H1 (cell line): ENCODE measurements at regions not wholly inside any gene's neighbourhood (a gene's known extent, or its start where the extent isn't known, plus 50 kb on each side); places are given as distances from the start of the nearest gene placed in this dataset.

ENCODE experiments used
- CTCF ChIA-PET: fragments of 300-600 bp; sonication (Branson Sonifier 250); formaldehyde crosslinking; loops from one replicate; lab custom pipeline; 2021; ENCODE audit not compliant: partially characterized antibody; lab: Charles Lee
- POLR2A ChIA-PET: fragments of 300-600 bp; sonication (Branson Sonifier 250); formaldehyde crosslinking; loops from one replicate; lab custom pipeline; 2021; ENCODE audit warnings: inconsistent platforms; ENCODE audit not compliant: partially characterized antibody; lab: Charles Lee
- DNase-seq, 2 experiments: peaks; one replicate each; pipeline versions ENCODE4 v3.0.0 to v3.0.0-alpha.2; 2010 to 2022; ENCODE audit warnings: low spot score in 2 of 2, low read depth in 1 of 2, mixed read lengths in 1 of 2
- FAIRE-seq: peaks from 2 replicates; lab custom pipeline; 2011; peaks lifted over from hg19 to GRCh38; lab: Jason Lieb, UNC
- H2AFZ ChIP-seq: 2 replicates; pipeline ENCODE4 v1.8.1; 2012; ENCODE audit warnings: low read length, inconsistent platforms
- H2AK5ac ChIP-seq: 2 replicates; pipeline ENCODE4 v1.6.1; 2013; ENCODE audit warnings: low read depth, low read length
- H2BK120ac ChIP-seq: replicated peaks from 2 replicates; pipeline ENCODE3; 2013; ENCODE audit warnings: low read depth, low read length, inconsistent platforms
- H2BK12ac ChIP-seq: 2 replicates; pipeline ENCODE4 v1.6.1; 2013; ENCODE audit warnings: low read depth, low read length
- H2BK15ac ChIP-seq: 2 replicates; pipeline ENCODE4 v1.6.1; 2013; ENCODE audit warnings: low read length
- H2BK20ac ChIP-seq: 2 replicates; pipeline ENCODE4 v1.6.1; 2013; ENCODE audit warnings: low read length
- H2BK5ac ChIP-seq: 2 replicates; pipeline ENCODE4 v1.6.1; 2013; ENCODE audit warnings: low read depth, low read length
- H3K14ac ChIP-seq: 2 replicates; pipeline ENCODE4 v1.6.1; 2013; ENCODE audit warnings: inconsistent platforms; ENCODE audit not compliant: insufficient read length
- H3K18ac ChIP-seq: 2 replicates; pipeline ENCODE4 v1.6.1; 2013; ENCODE audit warnings: low read length; ENCODE audit errors: extremely low read depth
- H3K23ac ChIP-seq: 2 replicates; pipeline ENCODE4 v1.6.1; 2013; ENCODE audit warnings: inconsistent platforms; ENCODE audit not compliant: insufficient read length
- H3K23me2 ChIP-seq: 2 replicates; pipeline ENCODE4 v1.6.1; 2013; ENCODE audit warnings: low read depth, low read length
- H3K27ac ChIP-seq: 2 replicates; pipeline ENCODE4 v1.6.1; 2011; ENCODE audit warnings: low read depth, low read length, inconsistent platforms
- H3K27me3 ChIP-seq, 4 experiments: replicated peaks in 1 of 4; 1 replicate in 1 of 4; 2 replicates in 3 of 4; pipeline versions ENCODE4 v1.6.1 to v1.8.1; 2011 to 2013; ENCODE audit warnings: low read length in 3 of 4, mild to moderate bottlenecking in 3 of 4, inconsistent platforms in 2 of 4, mixed read lengths in 2 of 4, moderate library complexity in 1 of 4; ENCODE audit not compliant: control insufficient read depth in 3 of 4, insufficient read depth in 3 of 4; ENCODE audit errors: extremely low read depth in 1 of 4
- H3K36me3 ChIP-seq, 4 experiments: 2 replicates each; pipeline versions ENCODE4 v1.6.1 to v1.8.1; 2011 to 2013; ENCODE audit warnings: mild to moderate bottlenecking in 4 of 4, low read length in 3 of 4, moderate library complexity in 2 of 4, control low read depth in 1 of 4, inconsistent platforms in 1 of 4; ENCODE audit not compliant: insufficient read depth in 4 of 4, control insufficient read depth in 2 of 4
- H3K4ac ChIP-seq: replicated peaks from 2 replicates; pipeline ENCODE3; 2013; ENCODE audit warnings: low read length, low read depth, mixed read lengths, inconsistent platforms; ENCODE audit not compliant: insufficient read length
- H3K4me1 ChIP-seq, 4 experiments: replicated peaks in 1 of 4; 1 replicate in 1 of 4; 2 replicates in 3 of 4; pipeline versions ENCODE4 v1.6.1 to v1.8.1; 2011 to 2013; ENCODE audit warnings: low read length in 3 of 4, inconsistent platforms in 2 of 4, mixed read lengths in 1 of 4; ENCODE audit not compliant: insufficient read depth in 4 of 4, control insufficient read depth in 3 of 4
- H3K4me2 ChIP-seq, 2 experiments: 2 replicates each; pipeline versions ENCODE4 v1.6.1 to v1.8.1; 2011 to 2013; ENCODE audit warnings: low read depth in 2 of 2, low read length in 2 of 2, control low read depth in 1 of 2, inconsistent platforms in 1 of 2, mild to moderate bottlenecking in 1 of 2; ENCODE audit not compliant: insufficient read depth in 1 of 2
- H3K4me3 ChIP-seq, 4 experiments: fragments of 200-600, 300-600 bp in 1 of 4; sonication (generic), shearing (Covaris generic), sonication (Bioruptor Twin) in 1 of 4; 2 replicates each; pipeline versions ENCODE4 v1.5.1 to v1.8.1; 2011 to 2016; ENCODE audit warnings: low read length in 4 of 4, low read depth in 3 of 4, control low read depth in 2 of 4, inconsistent platforms in 2 of 4, mild to moderate bottlenecking in 2 of 4, mixed read lengths in 1 of 4, moderate library complexity in 1 of 4; ENCODE audit not compliant: insufficient read depth in 2 of 4; ENCODE audit errors: extremely low read depth in 1 of 4
- H3K56ac ChIP-seq: replicated peaks from 2 replicates; pipeline ENCODE3; 2013; ENCODE audit warnings: low read depth, mild to moderate bottlenecking, mixed read lengths, low read length, inconsistent platforms; ENCODE audit not compliant: insufficient read length
- H3K79me1 ChIP-seq: 2 replicates; pipeline ENCODE4 v1.6.1; 2013; ENCODE audit warnings: low read depth, low read length, control low read depth
- H3K79me2 ChIP-seq, 2 experiments: 2 replicates each; pipeline versions ENCODE4 v1.6.1 to v1.8.1; 2012 to 2013; ENCODE audit warnings: low read length in 2 of 2, mild to moderate bottlenecking in 2 of 2, inconsistent platforms in 1 of 2; ENCODE audit not compliant: insufficient read depth in 2 of 2, control insufficient read depth in 1 of 2
- H3K9ac ChIP-seq, 4 experiments: replicated peaks in 1 of 4; 1 replicate in 1 of 4; 2 replicates in 3 of 4; pipeline versions ENCODE4 v1.6.1 to v1.8.1; 2011 to 2013; ENCODE audit warnings: low read depth in 3 of 4, low read length in 3 of 4, control low read depth in 2 of 4, mild to moderate bottlenecking in 2 of 4, moderate library complexity in 2 of 4, inconsistent platforms in 1 of 4; ENCODE audit errors: extremely low read depth in 1 of 4
- H3K9me3 ChIP-seq, 2 experiments: 2 replicates each; pipeline versions ENCODE4 v1.6.1 to v1.8.1; 2012 to 2013; ENCODE audit warnings: mild to moderate bottlenecking in 2 of 2, moderate library complexity in 2 of 2, control low read depth in 1 of 2, inconsistent platforms in 1 of 2, low read depth in 1 of 2, low read length in 1 of 2, mixed read lengths in 1 of 2; ENCODE audit not compliant: insufficient read depth in 2 of 2
- H4K20me1 ChIP-seq, 2 experiments: replicated peaks in 1 of 2; 2 replicates each; pipeline versions ENCODE3 to v1.8.1; 2011 to 2013; ENCODE audit warnings: inconsistent platforms in 2 of 2, low read length in 2 of 2, mild to moderate bottlenecking in 1 of 2; ENCODE audit not compliant: insufficient read depth in 2 of 2, control insufficient read depth in 1 of 2
- H4K5ac ChIP-seq: 2 replicates; pipeline ENCODE4 v1.6.1; 2013; ENCODE audit warnings: low read length, low read depth, mixed read lengths, inconsistent platforms; ENCODE audit not compliant: insufficient read length
- H4K8ac ChIP-seq: 2 replicates; pipeline ENCODE4 v1.8.0; 2013; ENCODE audit warnings: mild to moderate bottlenecking, moderate library complexity, low read length, inconsistent platforms; ENCODE audit not compliant: insufficient read depth; ENCODE audit errors: extremely low read depth
- H4K91ac ChIP-seq: replicated peaks from 2 replicates; pipeline ENCODE3; 2013; ENCODE audit warnings: low read length, mixed read lengths, inconsistent platforms; ENCODE audit not compliant: insufficient read length
- ASH2L ChIP-seq: fragments of 200-600, 300-600 bp; sonication (generic); IDR thresholded peaks from one replicate; pipeline ENCODE4 v1.7.1; 2017; ENCODE audit warnings: low read length
- CTCF ChIP-seq, 3 experiments: IDR thresholded peaks; 1 replicate in 2 of 3; 2 replicates in 1 of 3; pipeline versions ENCODE4 v1.5.1 to v1.6.1; 2011; ENCODE audit warnings: low read length in 3 of 3, mild to moderate bottlenecking in 3 of 3, inconsistent platforms in 2 of 3, low read depth in 1 of 3, moderate library complexity in 1 of 3; ENCODE audit not compliant: insufficient read depth in 1 of 3; ENCODE audit errors: control extremely low read depth in 1 of 3
- EGR1 ChIP-seq: IDR thresholded peaks from 2 replicates; pipeline ENCODE4 v1.6.1; 2011; ENCODE audit warnings: low read depth, low read length, borderline replicate concordance
- EZH2 ChIP-seq: fragments of 200-600 bp; sonication (generic); IDR thresholded peaks from 2 replicates; pipeline ENCODE4 v1.7.1; 2012; ENCODE audit warnings: low read depth, mild to moderate bottlenecking, moderate library complexity, low read length, inconsistent platforms; ENCODE audit not compliant: severe bottlenecking
- GABPA ChIP-seq: IDR thresholded peaks from 2 replicates; pipeline ENCODE4 v1.6.1; 2011; ENCODE audit warnings: mild to moderate bottlenecking, low read length, moderate library complexity, borderline replicate concordance; ENCODE audit not compliant: insufficient read depth
- MAX ChIP-seq: IDR thresholded peaks from 2 replicates; pipeline ENCODE4 v1.6.1; 2012; ENCODE audit warnings: inconsistent platforms
- NRF1 ChIP-seq: IDR thresholded peaks from 2 replicates; pipeline ENCODE4 v1.6.1; 2011; ENCODE audit warnings: mild to moderate bottlenecking, low read depth, low read length, improper control_type of control experiment
- RAD21 ChIP-seq, 2 experiments: IDR thresholded peaks in 1 of 2; conservative IDR thresholded peaks in 1 of 2; 2 replicates each; pipeline ENCODE4 v1.6.1; 2011; ENCODE audit warnings: low read depth in 2 of 2, low read length in 2 of 2, improper control_type of control experiment in 1 of 2, inconsistent platforms in 1 of 2, mild to moderate bottlenecking in 1 of 2, moderate library complexity in 1 of 2
- RXRA ChIP-seq: IDR thresholded peaks from 2 replicates; pipeline ENCODE4 v1.6.1; 2011; ENCODE audit warnings: low read depth, mild to moderate bottlenecking, low read length, moderate library complexity; ENCODE audit not compliant: insufficient read depth
- SP1 ChIP-seq: IDR thresholded peaks from 2 replicates; pipeline ENCODE4 v1.6.1; 2011; ENCODE audit warnings: low read depth, low read length
- TAF1 ChIP-seq: IDR thresholded peaks from 2 replicates; pipeline ENCODE4 v1.6.1; 2011; ENCODE audit warnings: mild to moderate bottlenecking, low read depth, low read length
- WGBS, 2 experiments: shearing (Covaris generic) in 1 of 2; methylation state at CpG; one replicate each; pipeline versions ENCODE4 v1.1.6 to v1.1.7; 2013 to 2015; ENCODE audit warnings: low lambda C conversion rate in 2 of 2, mixed read lengths in 2 of 2, inconsistent platforms in 1 of 2, low coverage in 1 of 2, missing lambda C conversion rate in 1 of 2; ENCODE audit not compliant: insufficient replicate concordance in 2 of 2, insufficient coverage in 1 of 2, insufficient read length in 1 of 2; ENCODE audit errors: extremely low coverage in 1 of 2, missing lambda C conversion rate in 1 of 2; 5-methylcytosine and 5-hydroxymethylcytosine counted together

- H2BK120ac ChIP-seq = no peak overlapping the region
- H4K8ac ChIP-seq = no peak overlapping the region; the same call in 1 of the 2 replicates
- H3K9ac ChIP-seq = no peak overlapping the region
- no peak overlapping the region for H2BK15ac ChIP-seq
- peaks cover 20 to 60% (median 44%) of the 10 kb centered on the region in 4 experiments for H3K27me3 ChIP-seq
- H3K56ac ChIP-seq = no peak overlapping the region
- H2AFZ ChIP-seq = no peak overlapping the region
- peaks cover 3% of the 10 kb centered on the region; the same call in 1 of the 2 replicates for H3K23me2 ChIP-seq
- no peak overlapping the region for H2AK5ac ChIP-seq
- no peaks in the 10 kb centered on the region for H3K9me3 ChIP-seq
- DNase-seq (no peak), FAIRE-seq (no peak)
- no peak overlapping the region for H2BK5ac ChIP-seq
- no peak overlapping the region for H3K27ac ChIP-seq
- no peak overlapping the region for H3K4me3 ChIP-seq
- no peaks in the 10 kb centered on the region for H3K79me1 ChIP-seq
- no peak overlapping the region for H3K18ac ChIP-seq
- CTCF ChIA-PET = interaction anchor here (1.0 to 17.4 kb wide), 10 partner anchors 7 to 75 kb away, joined by 3 to 412 read pairs (median 36); no protein-coding TSS in a partner anchor
- no peak overlapping the region for H3K4ac ChIP-seq
- peaks cover 0 to 12% of the 10 kb centered on the region in 2 experiments for H4K20me1 ChIP-seq
- H2BK20ac ChIP-seq = no peak overlapping the region
- H3K79me2 ChIP-seq = no peaks in the 10 kb centered on the region
- no peak overlapping the region for H4K5ac ChIP-seq
- H3K4me1 ChIP-seq = peaks cover 0 to 5% (median 3%) of the 10 kb centered on the region in 4 experiments; a peak in 4 of 7 replicates
- no peak overlapping the region for H4K91ac ChIP-seq
- POLR2A ChIA-PET = no interaction called here
- H3K14ac ChIP-seq = no peak overlapping the region
- no peak overlapping the region for H3K4me2 ChIP-seq
- H2BK12ac ChIP-seq = no peak overlapping the region
- H3K36me3 ChIP-seq = no peaks in the 10 kb centered on the region
- 59% methylated on average over 12 of the region's 12 CpGs; no CpG with 5 or more reads in 1 of the 2 experiments for WGBS, 2 experiments
- no peak overlapping the region for H3K23ac ChIP-seq
- no peak for TF ChIP-seq SP1
- no peak for TF ChIP-seq EGR1
- peak; percentile 59 to 70 (median 65) for TF ChIP-seq CTCF (IDR thresholded peaks at IDR 0.05; ENCODE audit: control extremely low read depth in 1 of 3, insufficient read depth in 1 of 3, low read depth in 1 of 3, low read length in 3 of 3)
- peak; percentile 44; the same call in 1 of the 2 replicates for TF ChIP-seq MAX
- TF ChIP-seq GABPA = no peak
- TF ChIP-seq NRF1 = no peak
- no peak for TF ChIP-seq RXRA
- TF ChIP-seq ASH2L = no peak
- no peak for TF ChIP-seq TAF1
- no peak for TF ChIP-seq EZH2
- TF ChIP-seq RAD21 (IDR thresholded peaks at IDR 0.05 in 1 of 2, conservative IDR thresholded peaks at IDR 0.05 in 1 of 2; ENCODE audit: low read depth in 2 of 2, low read length in 2 of 2) = peak; percentile 35 to 37
These were observed 75.2 kb downstream of the RHCG start for GRCh38 chr15:89421219-89421618.
